ENCODE measurements at regions not wholly inside any gene's neighbourhood (a gene's known extent, or its start where the extent isn't known, plus 50 kb on each side); places are given as distances from the start of the nearest gene placed in this dataset.

DNA sequence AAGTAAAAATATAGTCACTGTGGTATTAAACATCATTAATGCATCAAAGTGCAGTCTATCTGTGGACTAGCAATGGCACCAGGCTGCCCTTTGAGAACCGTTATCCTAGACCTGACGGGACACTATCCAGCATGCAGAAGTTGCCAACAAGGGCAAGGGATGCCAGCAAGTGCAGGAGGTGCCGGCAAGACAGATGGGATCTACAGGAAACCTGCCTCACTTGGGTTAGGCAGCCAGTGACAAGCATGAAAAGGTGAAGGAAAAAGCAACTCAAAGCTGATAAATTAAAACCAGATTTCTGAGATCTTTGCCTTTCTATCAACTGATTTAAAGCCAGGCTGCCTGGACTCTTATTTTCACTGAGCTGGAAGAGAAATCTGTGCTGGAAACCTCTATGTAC is 315.2 kb upstream of the PDE4D start:
- TF ChIP-seq, protein P1, sequence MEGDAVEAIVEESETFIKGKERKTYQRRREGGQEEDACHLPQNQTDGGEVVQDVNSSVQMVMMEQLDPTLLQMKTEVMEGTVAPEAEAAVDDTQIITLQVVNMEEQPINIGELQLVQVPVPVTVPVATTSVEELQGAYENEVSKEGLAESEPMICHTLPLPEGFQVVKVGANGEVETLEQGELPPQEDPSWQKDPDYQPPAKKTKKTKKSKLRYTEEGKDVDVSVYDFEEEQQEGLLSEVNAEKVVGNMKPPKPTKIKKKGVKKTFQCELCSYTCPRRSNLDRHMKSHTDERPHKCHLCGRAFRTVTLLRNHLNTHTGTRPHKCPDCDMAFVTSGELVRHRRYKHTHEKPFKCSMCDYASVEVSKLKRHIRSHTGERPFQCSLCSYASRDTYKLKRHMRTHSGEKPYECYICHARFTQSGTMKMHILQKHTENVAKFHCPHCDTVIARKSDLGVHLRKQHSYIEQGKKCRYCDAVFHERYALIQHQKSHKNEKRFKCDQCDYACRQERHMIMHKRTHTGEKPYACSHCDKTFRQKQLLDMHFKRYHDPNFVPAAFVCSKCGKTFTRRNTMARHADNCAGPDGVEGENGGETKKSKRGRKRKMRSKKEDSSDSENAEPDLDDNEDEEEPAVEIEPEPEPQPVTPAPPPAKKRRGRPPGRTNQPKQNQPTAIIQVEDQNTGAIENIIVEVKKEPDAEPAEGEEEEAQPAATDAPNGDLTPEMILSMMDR (IDR thresholded peaks at IDR 0.05) = no peak
- TF ChIP-seq POLR2A (IDR thresholded peaks at IDR 0.05; ENCODE audit: low read depth) (no peak), POLR2AphosphoS5 (IDR thresholded peaks at IDR 0.05) (no peak)
